ENCODE measurements at regions not wholly inside any gene's neighbourhood (a gene's known extent, or its start where the extent isn't known, plus 50 kb on each side); places are given as distances from the start of the nearest gene placed in this dataset.

DNA sequence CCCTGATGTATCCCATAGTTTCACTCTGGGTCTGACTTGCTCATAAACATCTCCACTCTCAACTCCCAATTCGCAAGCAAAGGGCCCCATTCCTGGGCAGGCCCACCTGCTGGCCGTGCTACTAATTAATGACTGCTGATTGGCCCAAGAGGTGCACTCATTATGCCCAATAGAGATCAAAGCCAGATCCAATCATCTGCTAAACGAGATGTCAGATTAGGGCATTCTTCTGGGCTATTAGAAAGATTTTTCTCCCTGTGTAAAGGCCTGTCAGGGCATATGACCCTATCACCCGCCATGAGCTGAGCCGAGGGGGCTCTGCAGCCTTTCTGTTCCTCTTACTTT lies 103.4 kb upstream of the HAAO start (continued):
- TF ChIP-seq, protein P1, sequence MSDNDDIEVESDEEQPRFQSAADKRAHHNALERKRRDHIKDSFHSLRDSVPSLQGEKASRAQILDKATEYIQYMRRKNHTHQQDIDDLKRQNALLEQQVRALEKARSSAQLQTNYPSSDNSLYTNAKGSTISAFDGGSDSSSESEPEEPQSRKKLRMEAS (IDR thresholded peaks at IDR 0.05; ENCODE audit: low read depth, low read length): no peak
- TF ChIP-seq POU2F2 (IDR thresholded peaks at IDR 0.05; ENCODE audit: borderline replicate concordance, low read depth, low read length) (no peak), LARP7 (IDR thresholded peaks at IDR 0.05) (no peak), CEBPB (IDR thresholded peaks at IDR 0.05; ENCODE audit: borderline replicate concordance in 1 of 2, low read depth in 2 of 2, low read length in 2 of 2) (no peak)

DNA sequence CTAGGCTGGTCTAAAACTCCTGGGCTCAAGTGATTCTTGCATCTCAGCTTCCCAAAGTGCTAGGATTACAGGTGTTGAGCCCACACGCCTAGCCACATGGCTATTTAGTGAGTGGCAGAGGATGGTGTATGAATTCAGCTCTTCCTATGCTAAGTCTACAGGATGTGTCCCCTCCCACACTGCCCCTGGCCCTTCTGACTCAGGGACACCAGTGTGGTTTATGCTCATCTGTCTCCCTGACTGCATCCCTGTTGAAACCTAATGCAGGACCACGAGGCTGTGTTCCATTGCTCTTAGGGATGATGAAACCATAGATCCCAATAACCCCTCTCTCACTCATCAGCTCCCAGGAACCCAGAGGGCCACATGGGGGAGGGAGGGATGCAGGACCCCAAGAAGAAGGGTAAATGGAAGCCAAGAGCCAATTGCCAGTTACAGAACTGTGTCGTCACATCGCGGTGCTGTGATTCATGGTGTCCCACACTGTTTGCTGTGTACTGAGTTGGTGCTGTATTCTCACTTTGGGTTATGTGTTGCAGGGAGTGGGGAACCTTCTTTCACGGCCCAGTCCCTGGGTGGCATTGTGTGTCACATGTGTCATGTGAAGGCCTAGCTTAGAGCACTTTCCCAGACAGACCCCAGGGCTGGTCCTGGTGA lies 102.9 kb upstream of the HAAO start:
- TF ChIP-seq ZNF622 (IDR thresholded peaks at IDR 0.05): no peak
- TF ChIP-seq, protein P2, sequence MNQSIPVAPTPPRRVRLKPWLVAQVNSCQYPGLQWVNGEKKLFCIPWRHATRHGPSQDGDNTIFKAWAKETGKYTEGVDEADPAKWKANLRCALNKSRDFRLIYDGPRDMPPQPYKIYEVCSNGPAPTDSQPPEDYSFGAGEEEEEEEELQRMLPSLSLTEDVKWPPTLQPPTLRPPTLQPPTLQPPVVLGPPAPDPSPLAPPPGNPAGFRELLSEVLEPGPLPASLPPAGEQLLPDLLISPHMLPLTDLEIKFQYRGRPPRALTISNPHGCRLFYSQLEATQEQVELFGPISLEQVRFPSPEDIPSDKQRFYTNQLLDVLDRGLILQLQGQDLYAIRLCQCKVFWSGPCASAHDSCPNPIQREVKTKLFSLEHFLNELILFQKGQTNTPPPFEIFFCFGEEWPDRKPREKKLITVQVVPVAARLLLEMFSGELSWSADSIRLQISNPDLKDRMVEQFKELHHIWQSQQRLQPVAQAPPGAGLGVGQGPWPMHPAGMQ (IDR thresholded peaks at IDR 0.05; ENCODE audit: borderline replicate concordance): no peak
- TF ChIP-seq ZNF207 (IDR thresholded peaks at IDR 0.05; ENCODE audit: borderline replicate concordance): no peak
- no peak for TF ChIP-seq MYC (IDR thresholded peaks at IDR 0.05; ENCODE audit: insufficient read depth, insufficient read length, insufficient replicate concordance, low read length, severe bottlenecking)
- no peak for TF ChIP-seq EP300 (IDR thresholded peaks at IDR 0.05; ENCODE audit: borderline replicate concordance in 1 of 2, control insufficient read depth in 1 of 2, low read depth in 2 of 2, low read length in 2 of 2)
- no peak for TF ChIP-seq MTA3 (IDR thresholded peaks at IDR 0.05; ENCODE audit: borderline replicate concordance, low read length)
- DNase-seq (ENCODE audit: low read depth, low spot score) (no peak), ATAC-seq (no peak), FAIRE-seq (no peak)
- Histone ChIP-seq H2AFZ (ENCODE audit: control insufficient read depth, low read depth, low read length) (no peak overlapping the region), H3K4me2 (ENCODE audit: control insufficient read depth, insufficient read depth) (no peak overlapping the region), H4K20me1 (ENCODE audit: control insufficient read depth, insufficient read depth) (no peaks in the 10 kb centered on the region), H3K4me3 (no peak overlapping the region), H3K27ac (ENCODE audit: control insufficient read depth, insufficient read depth) (no peak overlapping the region), H3K9me3 (replicated peaks; ENCODE audit: control insufficient read depth, insufficient read depth, low read length) (no peaks in the 10 kb centered on the region), H3K79me2 (ENCODE audit: control insufficient read depth, insufficient read depth, low read length) (no peaks in the 10 kb centered on the region), H3K27me3 (replicated peaks in 1 of 2; ENCODE audit: control insufficient read depth in 2 of 2, insufficient read depth in 2 of 2, low read length in 1 of 2) (no peaks in the 10 kb centered on the region; a peak in 1 of 4 replicates), H3K36me3 (ENCODE audit: control insufficient read depth in 2 of 2, insufficient read depth in 2 of 2, low read length in 1 of 2) (no peaks in the 10 kb centered on the region), H3K4me1 (ENCODE audit: control insufficient read depth, insufficient read depth, low read length) (no peaks in the 10 kb centered on the region), H3K9ac (ENCODE audit: control insufficient read depth, insufficient read depth, low read length) (no peak overlapping the region)
- no TSS peak for BruUV-seq (replicated peaks)
- intact Hi-C loops (cut with micrococcal nuclease; ENCODE audit: unreplicated experiment): no loop called here
- 55% methylated on average over 6 of the region's 6 CpGs for WGBS (ENCODE audit: insufficient coverage, insufficient replicate concordance, low lambda C conversion rate, missing lambda C conversion rate)
- SMC1A ChIA-PET (ENCODE audit: uncharacterized antibody, unreplicated experiment): interaction anchor here (1.3 kb wide), 1 partner anchor 589 kb away, joined by 3 read pairs; no protein-coding TSS in a partner anchor
- CTCF ChIA-PET: interaction anchor here (0.7 kb wide), 1 partner anchor 12 kb away, joined by 3 read pairs; no protein-coding TSS in a partner anchor
- in situ Hi-C loops (cut with MboI): no loop called here
- POLR2A ChIA-PET: no interaction called here
- RAD21 ChIA-PET (ENCODE audit: unreplicated experiment): no interaction called here
